HG02610 (cell line): ENCODE measurements at regions not wholly inside any gene's neighbourhood (a gene's known extent, or its start where the extent isn't known, plus 50 kb on each side); places are given as distances from the start of the nearest gene placed in this dataset.
A peak's percentile ranks its signal among the peaks of the same experiment; 100 is the strongest.

ENCODE experiments used
- ATAC-seq: cut with Tn5 transposase; IDR thresholded peaks from one replicate; pipeline ENCODE4 v1.9.1; 2021; ENCODE audit warnings: mild to moderate bottlenecking, moderate library complexity; ENCODE audit not compliant: unreplicated experiment

- no peak for ATAC-seq
Measured at GRCh38 chr6:15960740-15961634, 167.9 kb upstream of the MYLIP start.

DNA sequence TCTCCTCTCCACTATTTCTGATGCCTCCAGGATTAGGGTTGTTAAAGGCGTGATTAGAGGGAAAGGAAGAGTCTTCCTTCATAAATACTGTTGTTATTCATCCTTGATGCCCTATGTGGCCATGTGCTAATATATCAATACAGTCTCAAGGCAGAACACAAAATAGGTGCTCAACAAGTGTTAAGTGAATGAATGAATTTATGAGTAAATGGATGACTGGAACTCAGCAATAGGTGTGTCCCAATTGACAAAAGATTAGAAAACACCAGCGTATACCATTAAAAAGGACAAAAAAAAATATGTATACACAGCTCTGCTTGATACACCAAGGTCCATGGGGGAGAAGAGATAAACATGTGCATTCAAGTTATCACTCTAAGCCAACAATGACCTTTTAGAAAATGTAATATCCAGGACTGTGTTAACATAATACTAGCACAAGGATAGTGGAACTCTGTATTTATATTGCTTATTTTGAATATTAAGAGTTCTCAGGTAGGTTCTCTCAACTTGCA is 171.2 kb upstream of the MYLIP start:
- no peak for ATAC-seq

GRCh38 chr6:15956205-15957106 is 172.4 kb upstream of the MYLIP start:
- no peak for ATAC-seq

DNA sequence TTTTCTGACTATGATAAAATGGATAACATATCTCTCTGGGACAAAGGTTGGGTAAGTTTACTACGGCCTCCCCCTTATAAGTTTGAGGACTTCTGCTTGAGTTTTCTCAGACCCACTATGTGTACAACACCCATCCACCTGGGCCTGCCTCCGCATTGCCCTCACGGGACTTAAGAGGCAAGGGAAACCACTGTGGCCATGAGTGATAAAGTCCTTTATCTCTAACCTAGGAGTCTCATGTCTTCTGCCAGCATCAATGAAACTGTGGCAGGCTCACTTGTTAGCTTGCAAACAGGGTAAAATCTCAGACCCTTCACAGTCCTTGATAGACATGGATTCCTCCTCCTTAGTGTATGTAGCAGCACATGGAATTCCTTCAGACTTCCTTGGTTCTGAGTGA is 173.4 kb upstream of the MYLIP start:
- ATAC-seq = no peak

- no peak for ATAC-seq
Measured at GRCh38 chr6:15953152-15953880, 175.6 kb upstream of the MYLIP start.

- peak; percentile 29 for ATAC-seq
Measured at GRCh38 chr6:15952231-15953151, 176.4 kb upstream of the MYLIP start.

DNA sequence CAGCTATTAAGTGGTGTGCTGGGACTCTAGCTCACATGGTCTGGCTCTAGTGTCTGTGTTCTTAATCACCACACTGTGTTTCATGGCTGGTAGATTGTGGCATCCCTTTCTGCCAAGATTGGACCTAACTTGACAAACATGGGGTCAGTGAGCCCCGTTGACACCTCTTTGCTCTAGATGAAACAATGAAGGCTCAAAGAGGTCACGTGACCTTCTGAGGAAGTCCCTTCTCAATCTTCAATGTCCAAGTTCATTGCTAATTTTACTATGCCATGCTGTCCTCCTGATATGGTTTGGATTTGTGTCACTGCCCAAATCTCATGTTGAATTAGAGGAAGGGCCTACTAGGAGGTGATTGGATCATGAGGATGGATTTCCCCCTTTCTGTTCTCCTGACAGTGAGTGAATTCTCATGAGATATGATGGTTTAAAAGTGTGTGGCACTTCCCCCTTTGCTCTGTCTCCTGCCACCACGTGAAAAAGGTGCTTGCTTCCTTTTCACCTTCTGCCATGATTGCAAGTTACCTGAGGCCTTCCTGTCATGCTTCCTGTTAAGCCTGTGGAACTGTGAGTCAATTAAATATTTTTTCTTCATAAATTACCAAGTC is 177.8 kb upstream of the MYLIP start:
- ATAC-seq = no peak

DNA sequence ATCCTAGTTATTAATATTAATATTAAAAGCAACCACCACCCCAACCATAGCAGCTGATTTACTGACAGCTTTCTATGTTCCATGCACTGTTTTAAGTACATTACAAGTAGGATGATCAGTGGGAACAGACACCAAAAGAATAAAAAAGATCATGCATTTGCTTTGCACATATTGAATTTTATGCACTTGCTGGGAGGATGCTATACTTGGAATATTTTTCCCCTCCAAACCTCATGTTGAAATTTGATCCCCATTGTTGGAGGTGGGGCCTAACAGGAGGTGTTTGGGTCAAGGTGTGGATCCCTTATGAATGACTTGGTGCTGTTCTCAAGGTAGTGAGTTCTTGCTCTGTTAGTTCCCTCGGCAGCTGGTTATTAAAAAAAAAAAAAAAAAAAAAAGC is 178.9 kb upstream of the MYLIP start:
- no peak for ATAC-seq

GRCh38 chr6:15948930-15949900 is 179.7 kb upstream of the MYLIP start:
- no peak for ATAC-seq

DNA sequence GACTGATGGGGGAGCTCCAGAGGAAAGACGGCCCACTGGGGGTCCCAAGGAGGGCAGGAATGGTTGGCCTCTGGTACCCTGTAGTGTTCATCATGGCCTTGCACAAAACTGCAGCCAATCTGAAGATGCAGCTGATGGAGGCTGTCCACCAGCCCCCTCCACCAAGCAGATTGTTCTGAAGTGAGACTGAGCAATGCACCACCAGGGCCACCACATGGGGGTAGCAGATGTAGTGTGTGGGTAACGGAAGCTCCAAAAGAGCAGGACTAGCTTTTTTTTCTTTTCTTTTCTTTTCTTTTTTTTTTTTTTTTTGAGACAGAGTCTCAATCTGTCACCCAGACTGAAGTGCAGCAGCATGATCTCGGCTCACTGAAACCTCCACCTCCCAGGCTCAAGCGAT is 181.0 kb upstream of the MYLIP start:
- no peak for ATAC-seq

DNA sequence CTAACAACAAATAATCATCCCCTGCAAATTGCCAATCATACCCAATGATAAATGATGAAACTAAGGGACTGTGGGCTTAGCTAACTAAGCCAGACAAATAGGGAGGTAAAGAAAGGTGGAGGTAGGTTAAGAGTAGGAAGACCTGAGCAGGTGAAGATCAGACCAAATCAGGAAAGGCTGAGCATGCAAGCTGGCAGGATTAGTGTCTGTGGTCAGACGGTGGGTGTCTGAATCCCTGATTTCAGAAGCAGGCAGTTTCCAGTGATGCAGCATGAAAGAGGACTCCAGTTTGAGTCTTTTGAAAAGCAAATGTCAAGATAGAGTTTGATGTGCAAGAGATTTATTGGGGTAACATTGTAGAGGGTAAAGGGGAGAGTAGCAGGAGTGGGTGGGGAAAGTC is 181.4 kb upstream of the MYLIP start:
- no peak for ATAC-seq

- no peak for ATAC-seq
Measured at GRCh38 chr6:15946701-15947385, 182.0 kb upstream of the MYLIP start.

DNA sequence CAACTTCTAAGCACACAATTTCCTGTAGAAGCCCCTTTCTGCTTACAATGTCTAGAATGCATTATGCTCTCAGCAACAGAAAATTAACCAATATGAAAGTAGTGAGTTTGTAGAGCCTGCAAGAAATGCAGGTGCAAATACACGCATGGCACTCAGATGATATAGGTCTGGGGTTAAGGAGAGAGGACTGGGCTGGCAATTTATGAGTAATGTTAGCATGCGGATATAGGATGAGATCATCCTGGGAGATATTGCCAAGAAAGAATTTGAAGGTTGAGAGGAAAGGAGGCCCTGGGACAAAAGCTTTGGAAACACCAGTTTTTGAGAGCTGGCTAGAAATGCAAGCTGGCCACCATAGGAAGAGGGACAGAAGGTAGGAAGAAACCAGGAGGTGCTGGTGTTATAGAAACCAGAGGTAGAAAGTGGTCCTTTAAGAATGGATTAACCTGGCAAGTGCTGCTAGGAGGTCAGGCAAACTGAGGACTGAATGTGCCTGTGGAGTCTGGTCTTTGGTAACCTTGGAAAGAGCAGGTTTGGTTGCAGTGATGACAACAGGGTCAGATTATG is 183.2 kb upstream of the MYLIP start:
- no peak for ATAC-seq

GRCh38 chr6:15943423-15943822 is 185.5 kb upstream of the MYLIP start:
- ATAC-seq = no peak

GRCh38 chr6:15941168-15941567 is 187.7 kb upstream of the MYLIP start:
- no peak for ATAC-seq

GRCh38 chr6:15938107-15938506 is 190.8 kb upstream of the MYLIP start:
- ATAC-seq = no peak

DNA sequence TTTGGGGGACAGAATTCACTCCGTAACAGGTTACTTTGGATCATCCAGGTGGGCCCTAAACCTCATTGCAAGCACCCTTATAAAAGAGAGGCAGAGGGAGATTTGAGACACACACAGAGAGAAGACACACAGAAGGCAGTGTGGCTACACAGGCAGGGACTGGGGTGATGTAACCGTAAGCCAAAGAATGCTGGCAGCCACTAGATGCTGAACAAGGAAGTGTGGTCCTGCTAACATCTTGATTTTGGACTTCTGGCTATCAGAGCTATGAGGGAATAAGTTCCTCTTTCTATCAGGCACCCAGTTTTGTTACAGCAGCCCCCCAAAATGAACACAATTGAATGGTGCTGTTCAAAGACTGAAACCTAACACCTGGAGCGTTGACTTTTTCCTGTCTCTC is 191.3 kb upstream of the MYLIP start:
- ATAC-seq = no peak
